ENCODE measurements at regions not wholly inside any gene's neighbourhood (a gene's known extent, or its start where the extent isn't known, plus 50 kb on each side); places are given as distances from the start of the nearest gene placed in this dataset.

- no peak for DNase-seq
Measured at GRCh38 chr14:34348592-34348991, 113.4 kb downstream of the SPTSSA start.

DNA sequence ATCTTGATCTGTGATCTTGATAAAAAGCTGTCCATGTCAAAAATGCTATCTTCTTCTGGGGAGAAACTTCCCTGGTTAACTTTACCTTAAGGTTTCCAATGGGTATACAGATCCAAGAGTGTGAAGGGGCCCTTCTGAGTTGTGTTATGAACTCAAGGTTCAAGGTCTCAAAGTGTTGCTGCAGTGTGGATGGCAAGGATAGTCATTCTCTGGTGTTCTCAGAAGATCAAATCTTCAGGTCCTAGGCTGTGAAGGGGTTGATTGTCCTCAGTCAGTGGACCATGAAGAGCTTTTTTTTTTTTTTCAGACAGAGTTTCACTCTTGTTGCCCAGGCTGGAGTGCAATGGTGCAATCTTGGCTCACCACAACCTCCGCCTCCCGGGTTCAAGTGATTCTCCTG is 114.4 kb downstream of the SPTSSA start:
- no peak for DNase-seq

- no peak for DNase-seq
Measured at GRCh38 chr14:34345718-34346465, 116.1 kb downstream of the SPTSSA start.

DNA sequence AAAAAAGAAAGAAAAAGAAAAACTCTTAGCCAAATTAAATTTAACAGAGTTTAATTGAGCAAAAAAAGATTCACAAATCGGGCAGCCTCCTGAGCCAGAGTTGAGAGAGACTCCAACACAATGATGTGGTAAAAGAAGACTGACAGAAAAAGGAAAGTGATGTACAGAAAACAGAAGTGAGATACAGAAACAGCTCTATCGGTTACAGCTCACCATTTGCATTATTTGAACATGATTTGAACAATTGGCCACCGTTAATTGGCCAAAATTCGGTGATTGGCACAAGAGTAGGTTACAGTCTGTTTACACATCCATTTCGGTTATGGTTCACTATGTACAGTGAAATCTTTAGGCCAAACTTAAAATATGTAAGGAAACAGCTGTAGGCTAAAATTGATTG is 117.7 kb downstream of the SPTSSA start:
- no peak for DNase-seq

- no peak for DNase-seq
Measured at GRCh38 chr14:34340025-34340625, 121.9 kb downstream of the SPTSSA start.

DNA sequence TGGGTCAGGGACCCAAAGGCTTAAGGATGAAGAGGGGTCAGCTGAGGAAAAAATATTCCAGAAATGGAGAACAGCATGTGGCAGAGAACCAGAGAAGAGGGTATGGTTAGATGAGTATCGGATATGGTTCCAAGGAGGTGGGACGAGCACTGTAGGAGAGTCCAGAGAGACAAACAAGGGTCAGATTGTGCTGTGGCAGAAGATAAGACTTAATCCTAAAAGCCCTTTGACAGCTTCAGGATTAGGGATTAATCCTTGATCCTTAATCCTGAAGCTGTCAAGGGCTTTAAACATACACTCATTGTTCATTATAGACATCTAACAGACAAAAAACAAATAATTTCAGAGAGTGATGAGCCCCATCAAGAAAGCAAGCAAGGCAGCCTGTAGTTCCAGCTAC is 124.0 kb downstream of the SPTSSA start:
- DNase-seq = no peak

DNA sequence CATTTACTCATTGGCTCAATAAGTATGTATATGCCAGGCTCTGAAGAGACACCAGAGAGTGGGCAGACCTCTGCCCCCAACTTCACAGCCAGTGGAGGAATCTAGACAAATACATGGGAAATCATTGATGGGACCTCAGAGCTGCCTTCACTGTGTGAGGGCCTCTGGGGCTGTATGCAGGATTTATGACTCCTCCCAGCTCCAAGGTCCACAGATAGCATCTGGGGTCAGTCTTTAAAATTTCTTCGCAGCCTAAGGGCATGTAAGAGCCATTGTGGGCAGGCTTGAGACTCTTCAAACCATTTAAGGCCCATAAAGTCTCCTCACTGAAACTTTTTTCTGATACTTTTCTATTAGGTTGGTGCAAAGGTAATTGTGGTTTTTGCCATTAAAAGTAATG is 125.5 kb downstream of the SPTSSA start:
- DNase-seq = no peak

DNA sequence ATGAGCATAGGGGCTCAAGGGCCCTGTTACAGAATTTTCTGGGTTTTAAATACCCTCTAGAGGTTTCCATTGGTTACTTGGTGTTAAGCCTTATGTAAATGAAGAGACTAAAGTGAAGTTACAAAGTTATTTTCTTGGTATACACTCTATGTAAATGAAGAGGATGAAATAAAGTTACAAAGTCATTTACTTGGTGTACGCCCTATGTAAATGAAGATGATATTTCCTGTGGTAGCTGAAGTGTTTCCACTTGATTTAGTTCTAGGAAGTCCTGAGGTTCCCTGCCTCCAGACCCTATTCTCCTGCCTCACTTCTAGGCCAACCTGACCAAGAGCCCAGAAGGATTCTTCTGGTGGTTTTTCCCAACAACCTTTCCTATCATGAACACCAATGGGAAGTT is 126.1 kb downstream of the SPTSSA start:
- no peak for DNase-seq

- no peak for DNase-seq
Measured at GRCh38 chr14:34334329-34334728, 127.7 kb downstream of the SPTSSA start.

- peak in 5 of 14 donors; percentile 6 to 44 (median 28) for DNase-seq
Measured at GRCh38 chr14:34331728-34332623, 130.1 kb downstream of the SPTSSA start.

DNA sequence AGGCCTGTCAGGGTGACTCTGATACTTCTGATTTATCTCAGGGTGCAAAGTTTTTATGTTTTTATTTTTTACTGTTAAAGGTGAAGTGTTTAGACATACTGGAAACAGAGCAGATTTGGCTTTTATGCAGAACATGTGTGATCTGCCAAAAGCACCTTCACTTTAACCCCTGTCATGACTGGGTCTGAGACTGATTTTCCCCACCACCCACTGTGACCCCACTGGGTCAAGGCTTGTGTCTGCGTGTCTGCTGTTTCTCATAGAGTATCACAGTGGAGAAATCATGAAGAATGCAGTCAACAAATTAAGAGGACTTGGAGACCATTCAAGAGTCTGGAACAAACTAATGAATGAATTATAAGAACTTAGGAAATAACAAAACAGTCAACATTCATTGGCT is 131.2 kb downstream of the SPTSSA start:
- DNase-seq = no peak

DNA sequence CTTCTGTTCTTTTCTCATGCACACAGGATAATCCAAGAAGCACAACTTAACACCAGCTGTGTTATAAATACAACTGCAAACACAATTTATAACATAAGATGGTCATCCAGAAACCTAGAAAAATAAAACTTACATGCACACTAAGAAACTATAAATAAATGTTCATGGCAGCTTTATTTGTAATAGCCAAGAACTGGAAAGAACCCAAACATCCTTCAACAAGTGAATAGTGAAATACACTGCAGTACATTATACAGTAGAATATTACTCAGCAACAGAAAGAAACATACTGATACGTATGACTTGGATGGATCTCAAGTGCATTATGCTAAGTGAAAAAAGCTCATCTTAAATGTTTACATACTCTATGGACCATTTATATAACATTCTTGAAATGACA is 132.7 kb downstream of the SPTSSA start:
- no peak for DNase-seq

DNA sequence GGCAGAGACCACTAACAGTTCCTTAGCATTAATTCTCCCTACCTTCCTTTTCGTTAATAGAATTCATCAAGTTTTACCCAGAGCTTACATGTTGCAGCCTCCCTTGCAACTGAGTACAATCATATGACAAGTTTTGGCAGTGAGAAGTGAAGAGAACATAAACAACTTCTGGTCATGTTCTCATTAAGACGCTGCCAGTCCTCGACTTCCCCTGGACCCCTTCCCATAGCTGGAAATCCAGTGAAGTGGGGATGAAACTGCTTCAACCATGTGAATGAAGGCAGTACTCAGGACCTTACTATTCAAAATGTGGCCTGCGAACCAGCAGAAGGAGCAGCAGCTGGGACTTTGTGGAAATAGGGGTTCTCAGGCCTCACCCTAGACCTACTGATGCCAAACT is 133.9 kb downstream of the SPTSSA start:
- no peak for DNase-seq

DNA sequence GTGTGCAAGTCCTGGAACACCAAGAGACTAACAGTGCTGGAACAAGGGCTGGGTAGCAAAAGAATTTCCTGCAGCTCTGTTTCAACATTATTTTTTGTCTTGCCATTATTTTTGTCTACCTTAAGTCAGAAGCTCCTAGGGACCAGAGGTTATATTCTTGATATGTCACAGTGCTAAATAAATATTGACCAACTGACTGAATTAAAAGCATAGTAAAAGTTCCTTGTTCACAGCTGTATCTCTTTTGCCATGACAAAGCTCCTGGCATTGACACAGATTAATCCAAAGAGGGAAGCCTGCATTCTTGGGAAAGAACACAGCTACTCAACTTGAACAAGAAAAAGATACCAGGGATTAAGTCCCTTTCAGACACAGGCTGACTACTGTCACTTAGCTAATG is 136.5 kb downstream of the SPTSSA start:
- DNase-seq = no peak

GRCh38 chr14:34324363-34324795 is 137.7 kb downstream of the SPTSSA start:
- DNase-seq = no peak

GRCh38 chr14:34322940-34323418 is 139.1 kb downstream of the SPTSSA start:
- DNase-seq = peak in 7 of 14 donors; percentile 4 to 38 (median 12)

- DNase-seq = no peak
Measured at GRCh38 chr14:34319140-34319539, 142.9 kb downstream of the SPTSSA start.

DNA sequence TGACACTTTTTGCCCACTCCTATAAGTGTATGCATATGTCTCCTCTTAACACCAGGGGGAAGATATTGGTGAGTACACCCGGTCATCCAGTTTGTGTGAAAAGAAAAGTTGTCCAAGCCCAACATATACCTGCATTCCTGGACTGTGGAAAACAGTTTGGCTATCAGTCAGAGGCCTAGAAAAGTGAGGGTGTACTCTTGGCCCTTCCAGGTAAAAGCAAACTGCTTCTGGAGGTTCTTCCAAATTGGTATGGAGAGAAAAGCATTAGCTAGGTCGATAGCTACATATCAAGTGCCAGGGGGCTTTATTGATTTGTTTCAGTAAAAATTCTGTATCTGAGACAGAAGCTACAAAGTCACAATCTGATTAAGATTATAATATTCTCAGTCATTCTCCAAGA is 144.0 kb downstream of the SPTSSA start:
- no peak for DNase-seq

- no peak for DNase-seq
Measured at GRCh38 chr14:34310724-34311123, 151.3 kb downstream of the SPTSSA start.

GRCh38 chr14:34303811-34304210 is 158.2 kb downstream of the SPTSSA start:
- no peak for DNase-seq

DNA sequence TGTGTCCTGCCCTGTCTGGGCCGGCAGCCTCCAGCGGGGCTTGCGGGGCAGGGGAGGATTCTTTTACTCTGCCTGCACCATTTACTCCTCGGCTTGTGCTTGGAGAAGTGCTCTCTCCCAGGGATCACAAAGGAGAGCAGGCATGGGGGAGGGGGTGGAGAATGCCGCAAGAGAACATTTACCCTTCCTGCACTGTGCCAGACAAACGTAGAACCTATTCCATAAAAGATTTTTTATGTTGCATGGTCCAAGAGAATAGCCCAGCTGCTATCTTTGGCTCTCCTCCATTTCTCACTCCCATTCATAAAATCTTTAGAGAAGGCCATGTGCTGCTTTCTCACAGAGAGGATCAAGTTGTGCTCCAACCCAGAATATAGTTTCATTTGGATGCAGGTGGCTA is 159.4 kb downstream of the SPTSSA start:
- DNase-seq = peak in 1 of 14 donors; percentile 7

DNA sequence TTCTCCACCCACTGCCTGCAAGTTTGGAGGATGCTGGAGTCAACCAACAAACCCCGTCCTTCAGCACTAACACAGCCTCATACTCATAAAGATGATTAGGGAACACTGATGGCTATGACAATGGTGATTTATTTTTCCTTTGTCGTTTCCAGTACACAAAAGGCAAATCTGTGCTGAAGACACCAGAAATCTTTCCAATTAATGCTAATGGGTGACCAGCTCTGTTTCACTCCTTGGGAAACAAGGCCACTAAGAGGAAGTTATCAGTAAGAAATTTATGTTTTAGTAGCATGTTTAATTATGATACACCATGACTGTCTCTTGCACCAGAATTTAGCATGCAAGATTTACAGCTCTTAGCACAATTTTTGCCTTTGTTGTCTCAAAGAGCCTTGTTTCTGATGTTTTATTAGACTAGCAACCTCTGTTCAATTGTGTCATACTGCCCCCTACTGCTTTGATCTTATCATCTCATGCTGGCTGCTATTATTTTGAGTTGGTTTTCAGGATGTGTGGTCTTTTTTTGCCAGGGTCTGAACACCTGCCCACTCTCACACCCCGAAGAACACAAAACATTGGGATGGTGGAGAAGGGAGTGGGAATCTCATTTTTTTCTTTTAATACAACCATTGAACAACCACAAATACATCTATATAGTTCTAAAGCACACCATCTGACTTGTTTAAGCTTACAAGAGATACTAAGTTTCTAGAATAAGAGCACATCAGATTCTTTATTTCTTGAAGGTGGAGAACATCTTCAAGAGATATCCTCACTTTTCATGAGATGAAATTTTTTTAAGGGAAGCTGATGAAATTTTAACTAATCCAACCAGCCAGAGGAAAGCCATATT is 160.9 kb downstream of the SPTSSA start:
- peak in 3 of 14 donors; percentile 2 to 16 (median 4) for DNase-seq
